SJSA1 (cell line): ENCODE measurements at regions not wholly inside any gene's neighbourhood (a gene's known extent, or its start where the extent isn't known, plus 50 kb on each side); places are given as distances from the start of the nearest gene placed in this dataset.

Source experiments
- DNase-seq, 2 experiments: peaks; one replicate each; pipeline ENCODE4 v3.0.0-alpha.2; 2015 to 2020; ENCODE audit warnings: low spot score in 2 of 2, low read depth in 1 of 2
- H3K27ac ChIP-seq: fragments of 250-450 bp; sonication (Bioruptor Pico); 2 replicates; pipeline ENCODE4 v1.5.1; 2020; ENCODE audit warnings: mild to moderate bottlenecking, moderate library complexity
- H3K27me3 ChIP-seq: fragments of 250-450 bp; sonication (Bioruptor Pico); replicated peaks from 2 replicates; pipeline ENCODE4 v1.5.1; 2020; ENCODE audit warnings: mild to moderate bottlenecking, moderate library complexity
- H3K36me3 ChIP-seq: fragments of 250-450 bp; sonication (Bioruptor Pico); 2 replicates; pipeline ENCODE4 v1.5.1; 2020; ENCODE audit warnings: mild to moderate bottlenecking
- H3K4me1 ChIP-seq: fragments of 250-450 bp; sonication (Bioruptor Pico); replicated peaks from 2 replicates; pipeline ENCODE4 v1.6.1; 2021; ENCODE audit warnings: mild to moderate bottlenecking
- H3K4me3 ChIP-seq: fragments of 250-450 bp; sonication (Bioruptor Pico); 2 replicates; pipeline ENCODE4 v1.5.1; 2020; ENCODE audit warnings: mild to moderate bottlenecking
- H3K9me3 ChIP-seq: fragments of 250-450 bp; sonication (Bioruptor Pico); replicated peaks from 2 replicates; pipeline ENCODE4 v1.5.1; 2020; ENCODE audit warnings: mild to moderate bottlenecking

GRCh38 chr5:60195551-60195950 lies 302.0 kb upstream of the PDE4D start:
- H3K9me3 ChIP-seq, result no peaks in the 10 kb centered on the region
- no peak for DNase-seq
- H3K4me3 ChIP-seq, result no peak overlapping the region
- no peaks in the 10 kb centered on the region for H3K36me3 ChIP-seq
- H3K27me3 ChIP-seq, result no peaks in the 10 kb centered on the region
- peaks cover 6% of the 10 kb centered on the region; the same call in 1 of the 2 replicates for H3K4me1 ChIP-seq
- H3K27ac ChIP-seq, result no peak overlapping the region

GRCh38 chr5:60195083-60195482 lies 301.6 kb upstream of the PDE4D start:
- Histone ChIP-seq H3K9me3 (no peaks in the 10 kb centered on the region), H3K27me3 (no peaks in the 10 kb centered on the region), H3K4me1 (peaks cover 6% of the 10 kb centered on the region; the same call in 1 of the 2 replicates), H3K36me3 (no peaks in the 10 kb centered on the region), H3K4me3 (no peak overlapping the region), H3K27ac (no peak overlapping the region)
- DNase-seq, result no peak

- DNase-seq, result no peak
Measured at GRCh38 chr5:60185231-60186099, 291.9 kb upstream of the PDE4D start.

GRCh38 chr5:60184606-60185005 lies 291.1 kb upstream of the PDE4D start:
- Histone ChIP-seq H3K4me1 (no peaks in the 10 kb centered on the region), H3K9me3 (no peaks in the 10 kb centered on the region), H3K36me3 (no peaks in the 10 kb centered on the region), H3K27me3 (no peaks in the 10 kb centered on the region), H3K4me3 (no peak overlapping the region), H3K27ac (no peak overlapping the region)
- DNase-seq, result no peak

More at GRCh38 chr5:60185231-60186099, 291.9 kb upstream of the PDE4D start:
- H3K36me3 ChIP-seq, result no peaks in the 10 kb centered on the region
- no peak overlapping the region for H3K27ac ChIP-seq
- H3K4me1 ChIP-seq, result no peaks in the 10 kb centered on the region
- no peaks in the 10 kb centered on the region for H3K27me3 ChIP-seq
- H3K9me3 ChIP-seq, result no peaks in the 10 kb centered on the region
- H3K4me3 ChIP-seq, result no peak overlapping the region

- DNase-seq, result no peak
- no peak overlapping the region for H3K27ac ChIP-seq
Measured at GRCh38 chr5:60183881-60184280, 290.4 kb upstream of the PDE4D start.

GRCh38 chr5:60178101-60178500 lies 284.6 kb upstream of the PDE4D start:
- no peaks in the 10 kb centered on the region for H3K36me3 ChIP-seq
- no peak overlapping the region for H3K27ac ChIP-seq
- no peak overlapping the region for H3K4me3 ChIP-seq
- no peaks in the 10 kb centered on the region for H3K9me3 ChIP-seq
- H3K4me1 ChIP-seq, result no peaks in the 10 kb centered on the region
- H3K27me3 ChIP-seq, result 0 out of 2 replicates have a peak, but pooled peaks cover 2% of the 10 kb centered on the region
- no peak for DNase-seq

More at GRCh38 chr5:60183881-60184280, 290.4 kb upstream of the PDE4D start:
- Histone ChIP-seq H3K36me3 (no peaks in the 10 kb centered on the region), H3K27me3 (no peaks in the 10 kb centered on the region), H3K9me3 (no peaks in the 10 kb centered on the region), H3K4me1 (no peaks in the 10 kb centered on the region), H3K4me3 (no peak overlapping the region)

- Histone ChIP-seq H3K27me3 (0 out of 2 replicates have a peak, but pooled peaks cover 2% of the 10 kb centered on the region), H3K4me1 (no peaks in the 10 kb centered on the region), H3K4me3 (no peak overlapping the region), H3K9me3 (no peaks in the 10 kb centered on the region), H3K36me3 (no peaks in the 10 kb centered on the region), H3K27ac (no peak overlapping the region)
- no peak for DNase-seq
Measured at GRCh38 chr5:60177596-60177995, 284.1 kb upstream of the PDE4D start.

GRCh38 chr5:60173667-60174066 lies 280.1 kb upstream of the PDE4D start:
- Histone ChIP-seq H3K36me3 (no peaks in the 10 kb centered on the region), H3K4me3 (no peak overlapping the region), H3K9me3 (no peaks in the 10 kb centered on the region), H3K27me3 (0 out of 2 replicates have a peak, but pooled peaks cover 2% of the 10 kb centered on the region), H3K27ac (no peak overlapping the region), H3K4me1 (no peaks in the 10 kb centered on the region)
- DNase-seq, result no peak

- Histone ChIP-seq H3K27ac (no peak overlapping the region), H3K9me3 (no peaks in the 10 kb centered on the region), H3K4me1 (no peaks in the 10 kb centered on the region), H3K27me3 (no peaks in the 10 kb centered on the region), H3K36me3 (no peaks in the 10 kb centered on the region), H3K4me3 (no peak overlapping the region)
- DNase-seq, result no peak
Measured at GRCh38 chr5:60163762-60164161, 270.2 kb upstream of the PDE4D start.

- H3K36me3 ChIP-seq, result no peaks in the 10 kb centered on the region
- H3K27ac ChIP-seq, result no peak overlapping the region
- H3K4me3 ChIP-seq, result no peak overlapping the region
- no peaks in the 10 kb centered on the region for H3K27me3 ChIP-seq
- H3K4me1 ChIP-seq, result no peaks in the 10 kb centered on the region
- H3K9me3 ChIP-seq, result no peaks in the 10 kb centered on the region
- DNase-seq, result no peak
Measured at GRCh38 chr5:60162441-60162840, 268.9 kb upstream of the PDE4D start.

- DNase-seq, result peak in 1 of 2 experiments; percentile 11
Measured at GRCh38 chr5:60161340-60161934, 267.9 kb upstream of the PDE4D start.

GRCh38 chr5:60149081-60149480 lies 255.6 kb upstream of the PDE4D start:
- Histone ChIP-seq H3K9me3 (no peaks in the 10 kb centered on the region), H3K4me1 (no peaks in the 10 kb centered on the region), H3K27ac (no peak overlapping the region), H3K27me3 (no peaks in the 10 kb centered on the region), H3K4me3 (no peak overlapping the region), H3K36me3 (no peaks in the 10 kb centered on the region)
- DNase-seq, result no peak

More at GRCh38 chr5:60161340-60161934, 267.9 kb upstream of the PDE4D start:
- Histone ChIP-seq H3K4me3 (no peak overlapping the region), H3K36me3 (no peaks in the 10 kb centered on the region), H3K4me1 (no peaks in the 10 kb centered on the region), H3K9me3 (no peaks in the 10 kb centered on the region), H3K27ac (no peak overlapping the region), H3K27me3 (no peaks in the 10 kb centered on the region)

- Histone ChIP-seq H3K4me3 (no peak overlapping the region), H3K9me3 (no peaks in the 10 kb centered on the region), H3K27me3 (no peaks in the 10 kb centered on the region), H3K4me1 (no peaks in the 10 kb centered on the region), H3K36me3 (no peaks in the 10 kb centered on the region), H3K27ac (no peak overlapping the region)
- no peak for DNase-seq
Measured at GRCh38 chr5:60148366-60148765, 254.8 kb upstream of the PDE4D start.

GRCh38 chr5:60147791-60148190 lies 254.3 kb upstream of the PDE4D start:
- no peak for DNase-seq
- no peaks in the 10 kb centered on the region for H3K27me3 ChIP-seq
- no peaks in the 10 kb centered on the region for H3K36me3 ChIP-seq
- no peaks in the 10 kb centered on the region for H3K9me3 ChIP-seq
- no peak overlapping the region for H3K27ac ChIP-seq
- H3K4me1 ChIP-seq, result no peaks in the 10 kb centered on the region
- H3K4me3 ChIP-seq, result no peak overlapping the region
